ENCODE measurements at regions not wholly inside any gene's neighbourhood (a gene's known extent, or its start where the extent isn't known, plus 50 kb on each side); places are given as distances from the start of the nearest gene placed in this dataset.

DNA sequence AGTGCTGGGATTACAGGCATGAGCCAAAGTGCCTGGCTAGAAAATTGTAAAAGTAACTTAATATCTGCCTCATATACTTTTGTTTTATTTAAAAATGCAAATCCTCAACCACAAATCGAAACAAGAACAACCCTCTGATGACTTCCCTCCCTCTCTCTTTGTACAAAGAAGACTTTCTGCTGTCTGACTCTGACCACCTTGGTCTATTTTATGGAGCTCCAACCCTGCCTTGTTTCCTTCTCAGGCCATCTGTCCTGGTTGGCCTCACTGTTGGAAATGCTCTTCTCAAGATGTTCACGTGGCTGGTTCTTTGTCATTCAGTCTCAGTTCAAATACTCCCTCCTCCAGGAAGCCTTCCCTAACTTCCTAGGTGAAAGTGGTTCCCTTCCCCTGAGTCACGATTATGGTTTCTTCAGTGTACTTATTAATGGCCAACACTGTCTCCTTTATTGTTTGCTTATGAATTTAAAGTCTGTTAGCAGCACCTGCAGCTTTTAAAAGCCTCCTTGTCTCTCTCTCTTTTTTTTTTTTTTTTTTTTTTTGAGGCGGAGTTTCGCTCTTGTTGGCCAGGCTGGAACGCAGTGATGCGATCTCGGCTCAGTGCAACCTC, 151.5 kb upstream of the SALL4 start:
- Histone ChIP-seq H3K9ac (ENCODE audit: low read length) (no peak overlapping the region), H3K36me3 (ENCODE audit: insufficient read depth, low read length) (no peaks in the 10 kb centered on the region), H2AFZ (ENCODE audit: low read length) (no peak overlapping the region), H3F3A (ENCODE audit: insufficient read depth, low read length) (no peaks in the 10 kb centered on the region), H3K27me3 (ENCODE audit: insufficient read depth, low read length) (no peaks in the 10 kb centered on the region), H3K4me3 (ENCODE audit: low read depth, low read length, poor library complexity, severe bottlenecking) (no peak overlapping the region), H3K4me2 (ENCODE audit: low read length) (no peak overlapping the region), H3K27ac (ENCODE audit: low read depth, low read length, poor library complexity, severe bottlenecking) (no peak overlapping the region), H3K4me1 (ENCODE audit: insufficient read depth, low read length, severe bottlenecking) (no peaks in the 10 kb centered on the region), H3K9me2 (ENCODE audit: low read depth, low read length) (no peaks in the 10 kb centered on the region), H3K9me3 (ENCODE audit: low read length) (no peaks in the 10 kb centered on the region), H4K20me1 (ENCODE audit: insufficient read depth, low read length) (no peaks in the 10 kb centered on the region), H3K79me2 (ENCODE audit: insufficient read depth, low read length) (no peaks in the 10 kb centered on the region)
- TF ChIP-seq EZH2 (IDR thresholded peaks at IDR 0.05; ENCODE audit: borderline replicate concordance, low read length) = no peak

DNA sequence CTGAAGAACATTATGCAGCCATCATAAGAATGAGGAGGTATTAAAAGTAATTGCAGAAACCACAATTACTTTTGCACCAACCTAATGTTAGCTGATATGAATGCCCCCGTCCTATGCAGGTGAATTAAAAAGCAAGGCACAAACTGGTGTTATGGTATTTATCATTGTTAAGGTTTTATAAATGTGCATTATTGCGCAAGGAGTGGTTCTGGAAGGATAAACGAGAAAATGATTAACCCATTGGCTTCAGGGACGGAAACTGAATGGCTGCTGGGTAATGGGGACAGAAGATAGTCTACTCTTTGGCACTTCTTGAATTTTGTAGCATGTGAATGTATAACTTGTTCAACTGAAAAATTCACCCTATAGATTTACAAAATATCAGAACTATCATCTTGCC, 148.6 kb upstream of the SALL4 start:
- H3K27ac ChIP-seq (ENCODE audit: low read depth, low read length, poor library complexity, severe bottlenecking) = no peak overlapping the region
- no peaks in the 10 kb centered on the region for H3K36me3 ChIP-seq (ENCODE audit: insufficient read depth, low read length)
- H3F3A ChIP-seq (ENCODE audit: insufficient read depth, low read length) = no peaks in the 10 kb centered on the region
- no peaks in the 10 kb centered on the region for H3K9me3 ChIP-seq (ENCODE audit: low read length)
- no peaks in the 10 kb centered on the region for H3K79me2 ChIP-seq (ENCODE audit: insufficient read depth, low read length)
- no peaks in the 10 kb centered on the region for H4K20me1 ChIP-seq (ENCODE audit: insufficient read depth, low read length)
- H3K9me2 ChIP-seq (ENCODE audit: low read depth, low read length) = no peaks in the 10 kb centered on the region
- no peak overlapping the region for H2AFZ ChIP-seq (ENCODE audit: low read length)
- H3K4me1 ChIP-seq (ENCODE audit: insufficient read depth, low read length, severe bottlenecking) = no peaks in the 10 kb centered on the region
- H3K9ac ChIP-seq (ENCODE audit: low read length) = no peak overlapping the region
- no peak overlapping the region for H3K4me3 ChIP-seq (ENCODE audit: low read depth, low read length, poor library complexity, severe bottlenecking)
- TF ChIP-seq CTCF (IDR thresholded peaks at IDR 0.05; ENCODE audit: low read length) (no peak), EZH2 (IDR thresholded peaks at IDR 0.05; ENCODE audit: borderline replicate concordance, low read length) (no peak)
- H3K27me3 ChIP-seq (ENCODE audit: insufficient read depth, low read length) = no peaks in the 10 kb centered on the region
- no peak overlapping the region for H3K4me2 ChIP-seq (ENCODE audit: low read length)

DNA sequence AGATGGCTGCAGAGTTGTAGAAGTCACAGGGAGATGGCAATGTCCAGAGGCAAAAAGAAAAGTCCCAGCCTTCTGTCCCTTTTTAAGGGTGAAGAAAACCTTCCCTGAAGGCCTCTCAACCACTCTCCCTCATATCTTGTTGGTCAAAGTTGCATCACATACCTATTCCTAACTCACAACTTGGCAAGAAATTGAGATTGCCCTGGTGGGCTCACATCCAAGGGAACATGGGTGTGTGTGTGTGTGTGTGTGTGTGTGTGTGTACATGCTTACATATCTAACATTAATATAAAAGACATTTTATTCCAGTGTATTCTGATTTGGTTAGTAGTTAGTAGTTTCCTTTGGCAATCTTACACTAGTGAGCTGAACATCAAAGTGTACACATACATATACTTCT, 144.3 kb upstream of the SALL4 start:
- Histone ChIP-seq H2AFZ (ENCODE audit: low read length) (no peak overlapping the region), H3K9me2 (ENCODE audit: low read depth, low read length) (no peaks in the 10 kb centered on the region), H3K36me3 (ENCODE audit: insufficient read depth, low read length) (no peaks in the 10 kb centered on the region), H3K27ac (ENCODE audit: low read depth, low read length, poor library complexity, severe bottlenecking) (no peak overlapping the region), H3K4me2 (ENCODE audit: low read length) (no peak overlapping the region), H3K27me3 (ENCODE audit: insufficient read depth, low read length) (no peaks in the 10 kb centered on the region), H3K9ac (ENCODE audit: low read length) (no peak overlapping the region), H4K20me1 (ENCODE audit: insufficient read depth, low read length) (no peaks in the 10 kb centered on the region), H3K4me3 (ENCODE audit: low read depth, low read length, poor library complexity, severe bottlenecking) (no peak overlapping the region), H3K9me3 (ENCODE audit: low read length) (no peaks in the 10 kb centered on the region), H3K4me1 (ENCODE audit: insufficient read depth, low read length, severe bottlenecking) (no peaks in the 10 kb centered on the region), H3F3A (ENCODE audit: insufficient read depth, low read length) (no peaks in the 10 kb centered on the region), H3K79me2 (ENCODE audit: insufficient read depth, low read length) (no peaks in the 10 kb centered on the region)
- TF ChIP-seq CTCF (IDR thresholded peaks at IDR 0.05; ENCODE audit: low read length) (no peak), EZH2 (IDR thresholded peaks at IDR 0.05; ENCODE audit: borderline replicate concordance, low read length) (no peak)

DNA sequence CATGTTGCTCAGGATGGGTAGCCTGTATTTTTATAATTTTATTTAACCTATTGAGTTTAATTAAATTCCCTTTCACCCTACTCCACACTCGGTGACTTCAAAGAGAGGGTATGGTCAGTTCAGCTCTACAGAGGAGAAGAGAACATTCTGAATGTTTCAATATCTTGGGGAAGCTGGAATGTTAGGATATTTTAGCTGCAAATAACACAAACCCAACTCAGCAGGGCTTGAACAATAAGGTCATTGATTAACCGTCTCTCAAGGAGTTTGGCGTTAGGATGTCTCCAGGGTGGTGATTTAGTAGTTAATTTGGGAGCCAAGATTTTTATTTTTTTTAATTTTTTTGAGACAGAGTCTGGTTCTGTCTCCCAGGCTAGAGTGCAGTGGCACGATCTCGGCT, 143.6 kb upstream of the SALL4 start:
- no peak overlapping the region for H3K4me3 ChIP-seq (ENCODE audit: low read depth, low read length, poor library complexity, severe bottlenecking)
- no peak overlapping the region for H3K4me2 ChIP-seq (ENCODE audit: low read length)
- no peak overlapping the region for H3K9ac ChIP-seq (ENCODE audit: low read length)
- H3K4me1 ChIP-seq (ENCODE audit: insufficient read depth, low read length, severe bottlenecking) = no peaks in the 10 kb centered on the region
- TF ChIP-seq EZH2 (IDR thresholded peaks at IDR 0.05; ENCODE audit: borderline replicate concordance, low read length) = no peak
- TF ChIP-seq CTCF (IDR thresholded peaks at IDR 0.05; ENCODE audit: low read length) = no peak
- no peaks in the 10 kb centered on the region for H3K79me2 ChIP-seq (ENCODE audit: insufficient read depth, low read length)
- no peaks in the 10 kb centered on the region for H3F3A ChIP-seq (ENCODE audit: insufficient read depth, low read length)
- no peaks in the 10 kb centered on the region for H3K27me3 ChIP-seq (ENCODE audit: insufficient read depth, low read length)
- no peak overlapping the region for H2AFZ ChIP-seq (ENCODE audit: low read length)
- no peaks in the 10 kb centered on the region for H3K9me2 ChIP-seq (ENCODE audit: low read depth, low read length)
- H3K27ac ChIP-seq (ENCODE audit: low read depth, low read length, poor library complexity, severe bottlenecking) = no peak overlapping the region
- H3K36me3 ChIP-seq (ENCODE audit: insufficient read depth, low read length) = no peaks in the 10 kb centered on the region
- no peaks in the 10 kb centered on the region for H4K20me1 ChIP-seq (ENCODE audit: insufficient read depth, low read length)
- no peaks in the 10 kb centered on the region for H3K9me3 ChIP-seq (ENCODE audit: low read length)

All from OCI-LY1 (cell line).